CD14-positive monocyte (primary cell): ENCODE measurements at regions not wholly inside any gene's neighbourhood (a gene's known extent, or its start where the extent isn't known, plus 50 kb on each side); places are given as distances from the start of the nearest gene placed in this dataset.

Experiments
- DNase-seq, 3 donors: peaks; one replicate each; pipeline ENCODE4 v3.0.0-alpha.2; 2011 to 2022
- H2AFZ ChIP-seq: 2 replicates; pipeline ENCODE4 v1.6.0; 2012; ENCODE audit warnings: mild to moderate bottlenecking, low read depth, low read length, inconsistent platforms; ENCODE audit not compliant: insufficient read depth, poor library complexity, severe bottlenecking
- H3K27ac ChIP-seq, 2 donors: 1 replicate in 1 of 2; 2 replicates in 1 of 2; pipeline ENCODE4 v1.5.1; 2012 to 2013; ENCODE audit warnings: low read length in 2 of 2, control low read depth in 1 of 2, inconsistent platforms in 1 of 2, low read depth in 1 of 2, mild to moderate bottlenecking in 1 of 2
- H3K27me3 ChIP-seq, 2 donors: one replicate each; pipeline versions ENCODE4 v1.6.0 to v1.6.1; 2011 to 2013; ENCODE audit warnings: low read length in 2 of 2; ENCODE audit not compliant: control insufficient read depth in 2 of 2, insufficient read depth in 2 of 2
- H3K36me3 ChIP-seq, 2 donors: replicated peaks in 1 of 2; 1 replicate in 1 of 2; 2 replicates in 1 of 2; pipeline versions ENCODE4 v1.5.1 to v1.6.1; 2012 to 2013; ENCODE audit warnings: low read length in 2 of 2, control low read depth in 1 of 2, inconsistent platforms in 1 of 2, mild to moderate bottlenecking in 1 of 2; ENCODE audit not compliant: insufficient read depth in 2 of 2, control insufficient read depth in 1 of 2
- H3K4me1 ChIP-seq, 2 donors: 1 replicate in 1 of 2; 2 replicates in 1 of 2; pipeline versions ENCODE4 v1.5.1 to v1.6.1; 2012 to 2013; ENCODE audit warnings: low read length in 2 of 2, control low read depth in 1 of 2, inconsistent platforms in 1 of 2, mild to moderate bottlenecking in 1 of 2, moderate library complexity in 1 of 2; ENCODE audit not compliant: insufficient read depth in 2 of 2, control insufficient read depth in 1 of 2
- H3K4me2 ChIP-seq: replicated peaks from 2 replicates; pipeline ENCODE3; 2012; ENCODE audit warnings: low read length, moderate library complexity, mild to moderate bottlenecking; ENCODE audit not compliant: poor library complexity, severe bottlenecking; ENCODE audit errors: extremely low read depth
- H3K4me3 ChIP-seq, 3 experiments: fragments of 200-600 bp in 1 of 3; sonication (generic) in 1 of 3; replicated peaks in 1 of 3; 1 replicate in 2 of 3; 2 replicates in 1 of 3; pipeline ENCODE4 v1.5.1; 2011 to 2013; ENCODE audit warnings: low read length in 3 of 3, mild to moderate bottlenecking in 3 of 3, control low read depth in 2 of 3, low read depth in 2 of 3, inconsistent platforms in 1 of 3, moderate library complexity in 1 of 3
- H3K79me2 ChIP-seq: 2 replicates; pipeline ENCODE4 v1.6.0; 2012; ENCODE audit warnings: mild to moderate bottlenecking, control low read depth, inconsistent platforms, low read length, moderate library complexity; ENCODE audit not compliant: insufficient read depth
- H3K9ac ChIP-seq: 2 replicates; pipeline ENCODE4 v1.6.0; 2017; ENCODE audit warnings: low read length, mild to moderate bottlenecking; ENCODE audit not compliant: insufficient read depth, poor library complexity, severe bottlenecking
- H3K9me3 ChIP-seq, 2 donors: replicated peaks in 1 of 2; 1 replicate in 1 of 2; 2 replicates in 1 of 2; pipeline versions ENCODE4 v1.5.1 to v1.6.1; 2012 to 2013; ENCODE audit warnings: low read length in 2 of 2, control low read depth in 1 of 2; ENCODE audit not compliant: control insufficient read depth in 1 of 2, insufficient read depth in 1 of 2
- H4K20me1 ChIP-seq: 2 replicates; pipeline ENCODE4 v1.6.0; 2012; ENCODE audit warnings: mild to moderate bottlenecking, low read length, control low read depth, moderate library complexity; ENCODE audit not compliant: insufficient read depth
- H3K27ac Mint-ChIP-seq, 7 donors: one replicate each; pipeline ENCODE4 v1.8.0; 2020; ENCODE audit warnings: mild to moderate bottlenecking in 7 of 7, mixed read lengths in 7 of 7, moderate library complexity in 6 of 7, inconsistent platforms in 2 of 7
- H3K27me3 Mint-ChIP-seq, 3 donors: one replicate each; pipeline ENCODE4 v1.8.0; 2021 to 2022; ENCODE audit warnings: low read depth in 3 of 3, mild to moderate bottlenecking in 3 of 3, mixed read lengths in 3 of 3, moderate library complexity in 3 of 3, inconsistent platforms in 1 of 3
- H3K36me3 Mint-ChIP-seq, 2 donors: one replicate each; pipeline ENCODE4 v1.8.0; 2020; ENCODE audit warnings: mixed read lengths in 2 of 2, inconsistent platforms in 1 of 2, mild to moderate bottlenecking in 1 of 2
- H3K4me1 Mint-ChIP-seq: one replicate; pipeline ENCODE4 v1.8.0; 2020; ENCODE audit warnings: mild to moderate bottlenecking, mixed read lengths
- H3K4me3 Mint-ChIP-seq, 2 donors: one replicate each; pipeline ENCODE4 v1.8.0; 2020; ENCODE audit warnings: mild to moderate bottlenecking in 2 of 2, mixed read lengths in 2 of 2, moderate library complexity in 1 of 2
- H3K9me3 Mint-ChIP-seq, 7 donors: one replicate each; pipeline ENCODE4 v1.8.0; 2020 to 2022; ENCODE audit warnings: mixed read lengths in 7 of 7, mild to moderate bottlenecking in 6 of 7, moderate library complexity in 6 of 7, inconsistent platforms in 2 of 7
- CTCF ChIP-seq: fragments of 200-600 bp; IDR thresholded peaks from one replicate; pipeline ENCODE4 v1.8.0; 2022; ENCODE audit warnings: antibody characterized with exemption, mild to moderate bottlenecking
- WGBS: methylation state at CpG from one replicate; pipeline ENCODE4 v1.1.5; 2013; ENCODE audit warnings: missing lambda C conversion rate; ENCODE audit not compliant: insufficient coverage; 5-methylcytosine and 5-hydroxymethylcytosine counted together
- intact Hi-C, 2 donors: fragments of 100-400 bp; cut with micrococcal nuclease; formaldehyde crosslinking; loops; one replicate each; pipeline versions ENCODE4 v1.15.0 to v1.15.1; 2023

GRCh38 chr9:135198586-135199285 lies 111.3 kb downstream of the OLFM1 start:
- H3K36me3 Mint-ChIP-seq, result no peaks in the 10 kb centered on the region
- no peak for TF ChIP-seq CTCF
- peaks cover 0 to 7% (median 3%) of the 10 kb centered on the region in 7 donors for H3K9me3 Mint-ChIP-seq
- peaks cover 5 to 19% (median 8%) of the 10 kb centered on the region in 3 donors for H3K27me3 Mint-ChIP-seq
- Histone ChIP-seq H4K20me1 (no peaks in the 10 kb centered on the region), H3K9ac (no peak overlapping the region), H3K4me3 (no peak overlapping the region), H2AFZ (no peak overlapping the region), H3K27ac (no peak overlapping the region), H3K79me2 (no peaks in the 10 kb centered on the region), H3K27me3 (peaks cover 0 to 4% of the 10 kb centered on the region in 2 donors), H3K36me3 (no peaks in the 10 kb centered on the region), H3K4me1 (no peaks in the 10 kb centered on the region), H3K4me2 (no peak overlapping the region), H3K9me3 (peaks cover 3 to 11% of the 10 kb centered on the region in 2 donors)
- H3K27ac Mint-ChIP-seq, result no peak overlapping the region
- no peak overlapping the region for H3K4me3 Mint-ChIP-seq
- intact Hi-C loops, result no loop called here
- H3K4me1 Mint-ChIP-seq, result no peaks in the 10 kb centered on the region
- DNase-seq, result no peak
- 62% methylated on average over 12 of the region's 16 CpGs for WGBS

- DNase-seq, result no peak
- Histone ChIP-seq H3K79me2 (no peaks in the 10 kb centered on the region), H3K4me3 (no peak overlapping the region), H3K36me3 (no peaks in the 10 kb centered on the region), H3K27me3 (peaks cover 0 to 4% of the 10 kb centered on the region in 2 donors), H3K9ac (no peak overlapping the region), H3K27ac (no peak overlapping the region), H2AFZ (no peak overlapping the region), H4K20me1 (no peaks in the 10 kb centered on the region), H3K4me2 (no peak overlapping the region), H3K4me1 (no peaks in the 10 kb centered on the region), H3K9me3 (peaks cover 3 to 11% of the 10 kb centered on the region in 2 donors)
- Mint-ChIP-seq H3K27ac (no peak overlapping the region), H3K4me1 (no peaks in the 10 kb centered on the region), H3K36me3 (no peaks in the 10 kb centered on the region), H3K4me3 (no peak overlapping the region), H3K27me3 (peaks cover 5 to 18% (median 8%) of the 10 kb centered on the region in 3 donors), H3K9me3 (peaks cover 0 to 7% (median 3%) of the 10 kb centered on the region in 7 donors)
- WGBS, result 80% methylated on average over 5 of the region's 5 CpGs
- intact Hi-C loops, result no loop called here
- TF ChIP-seq CTCF, result no peak
Measured at GRCh38 chr9:135199489-135199888, 112.0 kb downstream of the OLFM1 start.
